ENCODE measurements at regions not wholly inside any gene's neighbourhood (a gene's known extent, or its start where the extent isn't known, plus 50 kb on each side); places are given as distances from the start of the nearest gene placed in this dataset.

GRCh38 chr2:217105733-217106649, 246.1 kb upstream of the TNP1 start:
- no peak for DNase-seq

DNA sequence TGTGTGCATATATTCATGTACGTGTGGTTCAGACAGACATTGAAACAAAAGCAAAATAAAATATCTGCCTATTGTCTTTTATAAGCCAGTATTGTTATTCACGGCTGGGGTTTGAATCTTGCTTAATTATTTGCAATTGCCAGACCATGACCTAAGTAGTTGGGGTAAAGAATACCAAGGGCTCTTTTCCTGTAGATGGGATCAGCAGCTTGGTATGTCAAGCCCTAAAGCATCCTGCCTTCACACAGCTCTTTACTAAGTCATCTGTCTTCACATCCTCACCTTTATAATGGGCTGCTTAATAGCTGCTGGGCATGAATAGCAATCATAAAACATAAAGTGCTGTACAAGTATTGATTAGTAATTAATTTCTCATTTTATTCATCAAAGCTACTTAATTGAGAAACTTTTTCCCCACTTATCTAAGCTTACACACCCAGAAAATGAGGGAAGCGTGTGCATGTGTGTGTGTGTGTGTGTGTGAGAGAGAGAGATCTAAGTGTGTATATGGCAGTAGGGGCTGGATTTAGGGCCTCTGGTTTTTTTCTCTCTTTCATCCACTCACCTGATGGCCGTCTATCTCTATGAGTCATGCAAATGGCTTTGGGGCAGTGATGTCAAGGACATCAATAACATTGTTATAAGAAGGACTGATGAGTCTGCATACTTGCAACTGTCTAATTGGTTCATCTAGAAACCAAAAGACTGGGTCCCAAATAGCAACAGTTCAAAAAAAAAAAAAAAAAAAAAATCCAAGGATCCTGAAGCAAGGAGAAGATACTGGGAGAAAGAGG, 244.1 kb upstream of the TNP1 start:
- DNase-seq, result no peak

GRCh38 chr2:217102956-217103355, 243.1 kb upstream of the TNP1 start:
- DNase-seq, result no peak

GRCh38 chr2:217101972-217102371, 242.1 kb upstream of the TNP1 start:
- DNase-seq, result no peak

DNA sequence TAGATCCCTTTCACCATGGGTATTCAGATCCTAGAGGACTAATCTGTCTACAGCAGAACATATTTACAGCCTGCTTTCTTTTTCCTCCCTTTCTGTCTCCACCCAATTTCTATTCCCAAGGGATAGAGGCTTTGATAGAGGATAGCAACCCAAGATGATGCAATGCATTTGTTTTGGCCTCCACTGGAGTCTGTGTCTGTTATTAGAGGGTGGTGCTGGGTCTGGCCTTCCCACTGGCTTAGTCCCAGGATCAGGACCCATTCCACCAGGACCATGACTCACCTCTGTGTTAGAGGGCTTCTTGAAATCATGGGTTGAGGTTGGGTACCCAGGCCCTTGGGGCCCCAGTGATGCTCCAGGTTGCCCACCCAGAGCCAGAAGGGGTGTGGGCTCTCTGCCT, 239.7 kb upstream of the TNP1 start:
- no peak for DNase-seq

GRCh38 chr2:217098435-217098834, 238.6 kb upstream of the TNP1 start:
- no peak for DNase-seq

DNA sequence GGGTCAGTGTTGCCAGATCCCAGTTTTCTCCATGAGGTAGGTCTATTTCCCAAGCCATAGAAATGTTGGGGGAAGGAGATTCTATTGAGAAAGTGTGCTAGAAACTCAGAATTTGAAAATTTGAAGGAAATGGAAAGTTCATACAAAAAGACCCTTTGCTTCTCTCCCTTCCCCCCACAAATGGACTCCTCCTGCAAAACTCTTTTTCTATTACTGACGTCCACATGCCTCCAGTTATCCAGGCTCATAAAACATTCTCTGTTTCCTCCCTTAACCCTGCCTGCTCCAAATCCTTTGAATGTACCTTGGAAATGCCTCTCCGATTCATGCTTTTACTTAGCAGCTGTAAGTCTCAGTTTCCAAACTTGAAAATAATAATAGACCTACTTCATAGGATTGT, 237.5 kb upstream of the TNP1 start:
- DNase-seq, result no peak

GRCh38 chr2:217096474-217097225, 236.8 kb upstream of the TNP1 start:
- no peak for DNase-seq

DNA sequence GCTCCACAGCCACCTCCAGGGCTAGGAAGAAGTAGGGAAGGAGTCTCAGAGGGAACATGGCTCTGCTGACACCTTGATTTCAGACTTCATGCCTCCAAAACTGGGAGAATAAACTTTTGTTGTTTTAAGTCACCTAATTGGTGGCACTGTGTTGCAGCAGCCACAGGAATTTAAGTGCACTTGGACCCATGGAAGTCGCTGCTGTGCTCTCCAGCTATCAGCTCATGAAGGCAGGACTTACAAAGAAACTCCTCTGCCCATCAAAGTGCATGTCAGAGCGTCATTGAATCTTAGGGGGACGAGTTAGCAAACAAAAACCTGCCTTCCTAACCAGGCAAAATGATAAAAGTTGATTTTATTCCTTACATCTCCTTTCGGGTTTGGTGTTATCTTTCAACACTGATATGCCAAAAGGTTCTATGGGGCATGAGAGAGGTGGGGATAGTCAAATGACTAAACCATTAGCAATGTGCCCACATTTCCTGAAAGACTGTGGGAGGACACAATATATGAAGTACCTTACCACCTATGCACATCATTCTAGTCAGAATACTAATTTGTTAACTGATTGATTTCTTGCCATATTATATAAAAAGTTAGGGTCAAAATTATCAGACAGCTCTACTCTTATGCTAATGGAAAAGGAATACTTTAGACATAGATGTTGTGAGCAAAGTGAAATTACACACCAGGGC, 235.8 kb upstream of the TNP1 start:
- no peak for DNase-seq

GRCh38 chr2:217092710-217093379, 233.0 kb upstream of the TNP1 start:
- DNase-seq, result no peak

- no peak for DNase-seq
Observed at GRCh38 chr2:217091531-217091930, 231.7 kb upstream of the TNP1 start.

DNA sequence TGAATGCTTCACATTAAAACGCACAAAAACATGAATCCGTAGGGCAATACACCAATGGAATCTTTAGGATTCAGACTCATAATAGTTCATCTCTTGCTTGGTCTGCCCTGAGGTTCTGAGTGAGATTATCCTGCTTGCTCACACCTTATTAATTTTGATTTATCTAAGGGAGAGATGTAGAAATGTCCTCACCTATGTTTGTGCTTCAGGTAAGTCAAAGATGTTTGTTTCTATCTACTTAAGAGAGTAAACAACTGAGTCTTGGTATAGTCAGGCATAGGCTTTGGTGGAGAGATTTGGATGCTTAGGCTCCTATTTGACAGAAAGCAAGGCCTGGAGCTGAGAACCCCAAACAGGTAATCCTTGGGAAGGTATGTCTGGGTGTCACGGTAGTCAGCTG, 231.0 kb upstream of the TNP1 start:
- no peak for DNase-seq

DNA sequence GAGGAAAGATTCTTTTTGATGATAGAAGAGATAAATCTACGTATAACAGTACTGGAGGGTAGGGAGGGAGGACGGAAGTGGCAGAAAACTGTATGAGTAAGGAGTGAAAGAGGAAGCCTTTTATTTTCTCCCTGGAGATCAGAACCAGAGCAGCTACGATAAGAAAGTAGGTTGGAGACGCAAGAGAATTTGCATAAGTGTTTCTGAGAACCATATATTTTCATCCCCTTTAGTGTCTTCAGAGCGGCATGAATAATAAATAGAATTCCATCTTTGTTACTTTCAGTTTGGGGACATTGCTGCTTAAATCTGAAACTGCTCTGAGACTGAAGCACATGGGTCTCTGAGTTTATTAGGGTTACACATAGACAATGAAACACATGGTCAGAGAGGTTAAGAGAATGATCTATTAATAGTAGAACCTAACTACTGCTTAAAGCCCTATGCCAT, 230.2 kb upstream of the TNP1 start:
- DNase-seq, result peak; percentile 22 to 33

DNA sequence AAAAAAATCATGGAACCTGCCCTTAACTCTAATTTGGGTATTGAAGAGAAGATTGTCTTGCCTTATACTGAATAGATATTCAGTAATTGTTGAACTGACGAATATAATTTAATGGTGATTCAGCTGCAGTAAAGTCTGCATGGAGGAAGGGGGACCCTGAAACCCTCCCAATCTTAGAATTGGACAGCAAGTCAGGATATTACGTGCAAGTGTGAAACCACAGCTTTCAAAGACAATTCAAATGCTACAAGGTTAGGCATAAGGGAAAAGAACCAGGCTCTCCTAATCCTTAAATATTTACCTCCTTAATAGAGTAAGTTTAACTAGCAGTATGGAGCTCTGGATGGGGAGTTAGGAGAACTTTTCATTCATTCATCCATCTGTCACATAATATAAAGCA, 226.9 kb upstream of the TNP1 start:
- DNase-seq, result no peak

DNA sequence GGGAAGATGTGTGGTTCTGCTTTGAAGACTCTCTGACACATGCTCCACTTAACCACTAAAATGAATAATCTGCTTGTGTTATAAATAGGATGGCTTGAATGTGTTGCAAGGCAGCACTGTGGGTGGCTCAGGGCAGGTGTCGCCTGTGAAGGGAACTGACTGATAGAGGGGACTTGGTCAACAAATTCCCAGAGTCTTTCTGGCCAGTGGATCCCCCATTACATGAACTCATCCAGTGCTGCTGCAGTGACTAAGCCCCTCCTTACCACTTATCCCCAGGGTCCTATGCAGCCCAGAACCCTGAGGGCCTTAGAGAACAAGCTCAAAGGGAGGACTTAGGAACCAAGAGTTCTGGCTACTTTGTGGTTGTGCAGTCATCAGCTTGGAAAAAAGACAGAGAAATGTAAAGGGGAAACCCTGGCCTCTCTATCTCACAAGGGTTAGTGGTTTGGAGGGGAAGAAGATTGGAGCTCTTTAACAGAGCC, 226.2 kb upstream of the TNP1 start:
- peak; percentile 18 to 44 for DNase-seq

DNA sequence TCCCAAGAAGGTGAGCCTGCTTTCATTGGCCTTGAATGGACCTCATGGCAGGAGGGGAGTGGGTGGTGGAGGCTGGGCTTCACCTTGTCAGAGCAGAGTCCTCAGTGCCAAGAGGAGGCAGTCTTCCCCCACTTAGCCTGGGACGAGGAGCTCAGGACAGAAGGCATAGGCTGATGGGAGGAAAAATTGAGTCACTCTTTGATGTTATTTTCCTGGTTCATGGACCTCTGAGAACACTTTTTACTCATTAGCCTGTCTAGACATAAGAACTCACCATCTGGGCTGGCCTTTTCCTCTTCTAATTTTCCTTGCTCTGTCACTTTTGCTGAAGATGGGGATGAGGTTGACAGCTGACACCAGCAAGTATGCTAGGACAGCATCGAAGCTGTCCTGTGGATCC, 225.7 kb upstream of the TNP1 start:
- DNase-seq, result no peak

DNA sequence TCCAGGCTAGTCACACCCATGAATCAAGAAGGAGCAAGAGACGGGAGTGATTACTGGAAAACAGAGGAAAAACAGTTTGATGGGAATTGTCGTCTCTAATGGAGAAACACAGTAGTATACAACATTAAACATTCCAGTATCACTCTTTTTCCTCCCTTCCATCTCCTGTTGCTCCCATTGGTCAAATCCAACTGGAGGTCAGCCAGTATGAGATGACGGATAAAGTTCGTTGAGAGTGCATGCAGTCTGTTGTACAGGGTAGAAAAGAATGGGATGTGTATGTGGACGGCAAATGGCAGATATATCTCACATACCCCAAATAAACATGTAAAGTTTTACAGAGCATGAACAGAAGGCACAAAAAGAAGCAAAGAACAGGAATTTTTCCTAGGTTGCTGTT, 221.9 kb upstream of the TNP1 start:
- DNase-seq, result no peak

DNA sequence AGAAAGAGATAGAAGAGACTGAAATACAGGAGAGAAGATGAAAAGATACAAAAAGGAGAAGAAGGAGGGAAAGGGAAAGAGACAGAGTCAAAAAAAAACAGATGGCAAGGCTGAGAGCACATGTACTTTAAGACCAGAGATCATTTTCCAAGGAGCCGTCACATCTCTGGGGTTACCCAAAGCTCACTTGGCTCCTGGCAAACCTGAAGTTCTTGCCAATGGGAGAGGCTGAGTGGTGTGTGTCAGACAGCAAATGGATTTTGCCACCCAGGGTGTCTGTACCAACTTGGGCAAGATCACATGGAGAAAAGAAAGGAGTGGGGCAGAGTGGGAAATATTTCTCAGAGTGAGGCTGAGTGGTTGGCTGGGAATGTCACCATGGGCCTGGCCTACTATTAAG, 219.3 kb upstream of the TNP1 start:
- DNase-seq, result no peak

DNA sequence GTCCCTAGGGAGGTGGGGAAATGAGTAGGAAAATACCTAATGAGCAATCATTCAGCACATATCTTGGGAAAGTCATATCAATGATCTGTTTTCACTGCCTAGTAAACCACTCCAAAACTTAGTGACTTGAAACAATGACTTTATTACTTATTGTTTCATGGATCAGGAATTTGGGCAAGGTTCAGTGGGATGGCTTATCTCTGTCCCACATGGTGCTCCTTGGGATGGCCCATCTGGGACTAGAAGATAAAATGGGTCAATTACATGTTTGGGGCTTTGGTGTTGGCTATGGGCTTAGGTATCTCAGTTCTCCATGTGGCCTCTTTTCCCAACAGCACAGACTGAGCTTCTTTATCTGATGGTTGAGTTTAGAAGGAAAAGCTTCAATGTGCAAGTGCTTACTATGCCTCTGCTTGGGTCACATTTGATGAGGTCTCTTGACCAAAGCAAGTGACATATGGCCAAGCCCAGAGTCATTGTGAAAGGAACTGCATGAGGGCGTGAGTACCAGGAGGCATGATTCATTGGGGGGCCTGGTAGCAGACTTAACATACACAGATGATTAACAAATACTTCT, 218.1 kb upstream of the TNP1 start:
- peak; percentile 22 to 32 for DNase-seq

DNA sequence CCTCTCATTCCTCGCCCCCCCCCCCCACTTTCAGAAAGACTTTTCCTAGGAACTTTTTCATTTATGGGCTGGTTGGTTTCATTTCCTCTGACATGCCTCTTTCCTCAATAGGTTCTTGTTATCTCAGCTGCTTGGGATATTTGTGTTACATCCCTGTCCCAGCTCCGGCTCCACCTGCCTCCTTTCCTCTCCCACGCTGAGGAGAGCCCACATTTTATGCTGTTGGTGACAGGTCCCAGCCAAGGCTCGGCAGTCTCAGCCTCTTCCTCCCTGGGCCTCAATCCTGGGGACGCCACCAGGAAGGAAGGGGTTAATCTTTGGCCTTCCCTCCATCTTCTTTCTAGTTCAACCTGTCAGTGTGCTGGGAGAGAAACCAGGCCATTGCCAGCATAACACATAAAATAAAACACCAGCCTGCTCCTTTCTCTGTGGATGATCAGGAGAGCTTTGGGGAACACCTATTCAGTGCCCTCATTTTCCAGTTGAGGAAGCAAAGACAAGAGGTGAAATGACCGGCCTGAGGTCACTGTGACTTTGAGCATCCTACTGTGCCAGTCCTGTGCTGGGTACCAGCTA, 216.9 kb upstream of the TNP1 start:
- DNase-seq, result no peak

GRCh38 chr2:217076058-217076435, 216.2 kb upstream of the TNP1 start:
- no peak for DNase-seq

Data from inflammatory macrophage (primary cell).